Thoracic aorta (tissue), 2 donors: ENCODE measurements at regions not wholly inside any gene's neighbourhood (a gene's known extent, or its start where the extent isn't known, plus 50 kb on each side); places are given as distances from the start of the nearest gene placed in this dataset.

Source experiments
- ATAC-seq: fragments of 150-250 bp; one replicate; pipeline ENCODE4 v1.8.0; 2017; ENCODE audit warnings: low read depth; ENCODE audit not compliant: insufficient number of reproducible peaks, low FRiP score
- DNase-seq: peaks from one replicate; pipeline ENCODE4 v3.0.0-alpha.2; 2020; ENCODE audit warnings: low spot score
- H3K27ac ChIP-seq, 2 donors: fragments of 200-600 bp; sonication (generic); 1 replicate in 1 of 2; 2 replicates in 1 of 2; pipeline ENCODE4 v1.5.1; 2016; ENCODE audit warnings: mild to moderate bottlenecking in 2 of 2, moderate library complexity in 2 of 2
- H3K27me3 ChIP-seq: fragments of 200-600 bp; sonication (generic); replicated peaks from 2 replicates; pipeline ENCODE4 v1.6.0; 2016; ENCODE audit warnings: mild to moderate bottlenecking; ENCODE audit not compliant: insufficient read depth
- H3K36me3 ChIP-seq: fragments of 200-600 bp; sonication (generic); one replicate; pipeline ENCODE4 v1.5.1; 2016
- H3K4me1 ChIP-seq, 2 donors: fragments of 200-600 bp; sonication (generic); 1 replicate in 1 of 2; 2 replicates in 1 of 2; pipeline versions ENCODE4 v1.5.1 to v1.6.0; 2016; ENCODE audit warnings: low read depth in 2 of 2, mild to moderate bottlenecking in 1 of 2; ENCODE audit not compliant: control insufficient read depth in 1 of 2
- H3K4me3 ChIP-seq: fragments of 200-600 bp; sonication (generic); 2 replicates; pipeline ENCODE4 v1.5.1; 2016; ENCODE audit warnings: mild to moderate bottlenecking
- H3K9me3 ChIP-seq: fragments of 200-600 bp; sonication (generic); 2 replicates; pipeline ENCODE4 v1.5.1; 2016
- TF ChIP-seq, protein P1 (sequence below): fragments of 200-600 bp; sonication (generic); IDR thresholded peaks from one replicate; pipeline ENCODE4 v1.5.1; 2019; ENCODE audit warnings: antibody characterized with exemption

DNA sequence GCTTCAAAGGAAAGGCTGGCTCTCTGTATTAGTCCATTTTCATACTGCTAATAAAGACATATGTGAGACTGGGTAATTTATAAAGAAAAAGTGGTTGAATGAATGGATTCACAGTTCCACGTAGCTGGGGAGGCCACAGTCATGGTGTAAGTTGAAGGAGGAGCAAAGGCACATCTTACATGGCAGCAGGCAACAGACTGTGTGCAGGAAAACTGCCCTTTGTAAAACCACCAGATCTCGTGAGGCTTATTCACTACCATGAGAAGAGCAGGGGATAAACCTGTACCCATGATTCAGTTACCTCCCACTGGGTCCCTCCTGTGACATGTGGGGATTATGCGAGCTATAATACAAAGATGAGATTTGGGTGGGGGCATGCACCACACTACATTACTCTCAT, 1486.6 kb downstream of the PCDH7 start:
- no peak overlapping the region for H3K27ac ChIP-seq
- TF ChIP-seq, protein P1, sequence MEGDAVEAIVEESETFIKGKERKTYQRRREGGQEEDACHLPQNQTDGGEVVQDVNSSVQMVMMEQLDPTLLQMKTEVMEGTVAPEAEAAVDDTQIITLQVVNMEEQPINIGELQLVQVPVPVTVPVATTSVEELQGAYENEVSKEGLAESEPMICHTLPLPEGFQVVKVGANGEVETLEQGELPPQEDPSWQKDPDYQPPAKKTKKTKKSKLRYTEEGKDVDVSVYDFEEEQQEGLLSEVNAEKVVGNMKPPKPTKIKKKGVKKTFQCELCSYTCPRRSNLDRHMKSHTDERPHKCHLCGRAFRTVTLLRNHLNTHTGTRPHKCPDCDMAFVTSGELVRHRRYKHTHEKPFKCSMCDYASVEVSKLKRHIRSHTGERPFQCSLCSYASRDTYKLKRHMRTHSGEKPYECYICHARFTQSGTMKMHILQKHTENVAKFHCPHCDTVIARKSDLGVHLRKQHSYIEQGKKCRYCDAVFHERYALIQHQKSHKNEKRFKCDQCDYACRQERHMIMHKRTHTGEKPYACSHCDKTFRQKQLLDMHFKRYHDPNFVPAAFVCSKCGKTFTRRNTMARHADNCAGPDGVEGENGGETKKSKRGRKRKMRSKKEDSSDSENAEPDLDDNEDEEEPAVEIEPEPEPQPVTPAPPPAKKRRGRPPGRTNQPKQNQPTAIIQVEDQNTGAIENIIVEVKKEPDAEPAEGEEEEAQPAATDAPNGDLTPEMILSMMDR: no peak
- no peak overlapping the region for H3K4me3 ChIP-seq
- H3K9me3 ChIP-seq: no peaks in the 10 kb centered on the region
- no peak for ATAC-seq
- H3K36me3 ChIP-seq: no peaks in the 10 kb centered on the region
- DNase-seq: no peak
- H3K4me1 ChIP-seq: no peaks in the 10 kb centered on the region
- H3K27me3 ChIP-seq: no peaks in the 10 kb centered on the region

DNA sequence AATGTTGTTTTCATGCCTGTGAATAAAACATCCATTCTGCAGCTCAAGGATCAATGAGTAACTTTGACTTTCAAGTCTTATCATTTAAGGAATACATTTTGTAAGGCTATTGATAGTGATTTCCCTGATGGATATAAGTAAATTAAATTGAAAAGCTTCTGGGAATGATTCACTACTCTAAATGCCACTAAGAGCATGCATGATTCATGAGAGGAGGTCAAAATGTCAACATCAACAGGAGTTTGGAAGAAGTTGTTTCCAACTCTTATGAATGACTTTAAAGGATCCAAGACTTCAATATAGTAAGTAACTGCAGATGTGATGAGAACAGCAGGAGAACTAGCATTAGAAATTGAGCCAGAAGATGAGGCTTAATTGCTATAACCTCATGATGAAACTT, 1487.3 kb downstream of the PCDH7 start:
- no peak for ATAC-seq

DNA sequence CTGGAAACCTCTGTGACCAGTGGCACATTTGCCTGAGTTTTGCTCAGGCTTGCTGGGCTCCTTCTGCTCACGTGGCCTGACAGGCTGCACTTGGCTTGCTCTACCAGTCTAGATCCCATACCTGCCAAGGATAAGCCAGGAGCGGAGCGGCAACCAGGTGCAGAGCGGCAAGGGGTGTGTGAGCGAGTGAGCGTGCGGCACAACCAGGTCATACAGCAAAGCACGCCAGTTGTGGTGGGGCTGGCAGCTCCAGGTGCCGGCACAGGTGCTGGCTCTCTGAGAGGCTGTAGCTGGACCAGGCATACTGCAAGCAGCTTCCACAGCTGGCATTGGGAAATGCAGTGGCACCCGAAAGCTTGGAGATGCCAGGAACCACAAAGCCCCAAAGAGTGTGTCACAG, 1495.1 kb downstream of the PCDH7 start:
- no peak overlapping the region for H3K4me3 ChIP-seq
- DNase-seq (no peak), ATAC-seq (no peak)
- H3K27ac ChIP-seq: no peak overlapping the region
- no peaks in the 10 kb centered on the region for H3K4me1 ChIP-seq
- H3K9me3 ChIP-seq: no peaks in the 10 kb centered on the region
- H3K27me3 ChIP-seq: no peaks in the 10 kb centered on the region
- H3K36me3 ChIP-seq: no peaks in the 10 kb centered on the region
- TF ChIP-seq, protein P1: no peak

More for the DNA sequence above, 1487.3 kb downstream of the PCDH7 start:
- Histone ChIP-seq H3K27ac (no peak overlapping the region), H3K4me1 (no peaks in the 10 kb centered on the region), H3K36me3 (no peaks in the 10 kb centered on the region), H3K27me3 (no peaks in the 10 kb centered on the region), H3K4me3 (no peak overlapping the region), H3K9me3 (no peaks in the 10 kb centered on the region)
- TF ChIP-seq, protein P1: no peak
- no peak for DNase-seq

- Histone ChIP-seq H3K4me3 (no peak overlapping the region), H3K27me3 (no peaks in the 10 kb centered on the region), H3K4me1 (no peaks in the 10 kb centered on the region), H3K9me3 (no peaks in the 10 kb centered on the region), H3K27ac (no peak overlapping the region), H3K36me3 (no peaks in the 10 kb centered on the region)
- DNase-seq: no peak
- no peak for ATAC-seq
- TF ChIP-seq, protein P1: no peak
These were observed 1496.3 kb downstream of the PCDH7 start for GRCh38 chr4:32216502-32216901.

DNA sequence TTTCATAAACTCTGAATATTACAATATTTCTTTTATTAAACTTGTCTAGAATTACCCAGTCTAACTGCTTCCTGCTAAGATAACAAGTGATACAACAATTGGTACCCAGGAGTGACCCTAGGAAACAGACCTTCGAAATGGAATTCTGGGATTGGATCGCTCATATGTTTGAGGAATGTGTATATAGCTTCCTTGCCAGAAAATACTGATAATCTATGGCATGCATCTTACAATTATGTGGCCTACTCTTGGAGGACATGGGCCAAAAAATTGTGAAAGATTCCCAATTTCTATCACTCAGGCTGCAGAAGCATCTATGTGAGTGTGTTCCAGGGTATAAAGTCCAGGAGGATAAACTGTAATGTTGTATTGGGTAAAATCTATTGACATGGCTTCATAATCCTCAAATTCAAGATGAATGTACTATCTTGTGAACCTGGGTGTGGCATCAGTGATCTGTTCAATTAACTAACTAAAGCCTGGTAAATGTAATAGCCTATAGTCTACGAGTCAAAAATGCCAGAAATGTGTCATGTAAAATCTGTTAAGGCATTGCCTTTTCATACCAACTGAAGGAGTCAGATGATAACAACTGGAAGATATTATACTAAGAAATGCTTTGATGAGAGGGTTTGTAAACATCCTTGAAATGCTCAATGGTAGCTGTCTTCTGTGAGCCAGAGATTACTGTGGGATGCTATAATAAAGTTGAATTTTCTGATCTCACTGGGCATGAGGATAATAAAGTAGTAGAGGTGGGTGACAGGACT, 1499.3 kb downstream of the PCDH7 start:
- no peak for ATAC-seq
- TF ChIP-seq, protein P1: no peak

More for the DNA sequence above, 1499.3 kb downstream of the PCDH7 start:
- H3K4me3 ChIP-seq: no peak overlapping the region
- H3K36me3 ChIP-seq: no peaks in the 10 kb centered on the region
- no peaks in the 10 kb centered on the region for H3K9me3 ChIP-seq
- no peak overlapping the region for H3K27ac ChIP-seq
- H3K4me1 ChIP-seq: no peaks in the 10 kb centered on the region
- H3K27me3 ChIP-seq: no peaks in the 10 kb centered on the region
- no peak for DNase-seq
